ENCODE measurements at regions not wholly inside any gene's neighbourhood (a gene's known extent, or its start where the extent isn't known, plus 50 kb on each side); places are given as distances from the start of the nearest gene placed in this dataset.

DNA sequence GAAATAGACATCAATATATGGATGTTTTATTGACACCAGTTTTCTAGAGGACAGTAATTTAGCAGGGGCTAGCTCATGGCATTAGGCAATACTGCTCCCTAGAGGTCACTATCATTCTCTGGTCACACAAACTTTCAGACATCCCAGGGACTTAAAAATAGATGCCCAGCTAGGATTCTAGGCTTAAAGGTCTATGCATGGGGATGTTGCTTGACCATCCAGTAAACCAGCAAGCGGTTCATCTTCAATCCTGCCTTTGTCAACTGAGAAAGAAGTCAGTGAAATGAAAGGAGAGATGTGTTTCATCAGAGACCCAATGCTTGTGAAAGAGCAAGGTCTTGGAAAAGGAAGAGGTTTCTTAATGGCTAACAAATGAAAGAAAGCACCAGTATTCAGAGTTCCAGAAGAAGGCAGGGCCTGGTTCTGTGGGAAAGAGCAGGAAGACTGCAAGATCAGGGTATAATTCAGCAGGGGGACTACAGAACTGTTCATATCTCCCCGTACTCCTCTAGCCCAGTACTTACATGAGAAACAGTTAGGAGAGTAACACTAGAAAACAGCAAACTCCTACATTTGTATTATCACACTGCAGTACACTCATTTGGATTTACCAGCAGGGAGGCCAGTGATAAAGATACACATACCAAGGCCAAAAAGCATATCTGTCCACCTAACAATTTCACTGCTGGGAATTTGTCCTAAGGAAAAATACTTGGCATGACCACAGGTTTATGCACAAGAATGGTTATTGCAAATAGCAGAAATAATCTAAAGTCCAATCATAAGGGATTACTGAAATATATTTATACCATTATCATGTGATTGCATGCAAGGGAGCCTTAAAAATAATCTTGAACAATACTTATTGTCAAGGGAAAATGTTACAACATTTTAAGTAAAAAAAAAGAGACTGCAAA lies 151.4 kb upstream of the LAMA2 start:
- TF ChIP-seq, protein P1, sequence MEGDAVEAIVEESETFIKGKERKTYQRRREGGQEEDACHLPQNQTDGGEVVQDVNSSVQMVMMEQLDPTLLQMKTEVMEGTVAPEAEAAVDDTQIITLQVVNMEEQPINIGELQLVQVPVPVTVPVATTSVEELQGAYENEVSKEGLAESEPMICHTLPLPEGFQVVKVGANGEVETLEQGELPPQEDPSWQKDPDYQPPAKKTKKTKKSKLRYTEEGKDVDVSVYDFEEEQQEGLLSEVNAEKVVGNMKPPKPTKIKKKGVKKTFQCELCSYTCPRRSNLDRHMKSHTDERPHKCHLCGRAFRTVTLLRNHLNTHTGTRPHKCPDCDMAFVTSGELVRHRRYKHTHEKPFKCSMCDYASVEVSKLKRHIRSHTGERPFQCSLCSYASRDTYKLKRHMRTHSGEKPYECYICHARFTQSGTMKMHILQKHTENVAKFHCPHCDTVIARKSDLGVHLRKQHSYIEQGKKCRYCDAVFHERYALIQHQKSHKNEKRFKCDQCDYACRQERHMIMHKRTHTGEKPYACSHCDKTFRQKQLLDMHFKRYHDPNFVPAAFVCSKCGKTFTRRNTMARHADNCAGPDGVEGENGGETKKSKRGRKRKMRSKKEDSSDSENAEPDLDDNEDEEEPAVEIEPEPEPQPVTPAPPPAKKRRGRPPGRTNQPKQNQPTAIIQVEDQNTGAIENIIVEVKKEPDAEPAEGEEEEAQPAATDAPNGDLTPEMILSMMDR (IDR thresholded peaks at IDR 0.05; ENCODE audit: poor library complexity), result peak; percentile 56
- TF ChIP-seq EZH2 (IDR thresholded peaks at IDR 0.05; ENCODE audit: borderline replicate concordance), result no peak
